Hepatocyte (in vitro differentiated cells): ENCODE measurements at regions not wholly inside any gene's neighbourhood (a gene's known extent, or its start where the extent isn't known, plus 50 kb on each side); places are given as distances from the start of the nearest gene placed in this dataset.

Experiments
- CTCF ChIP-seq: fragments of 200-600 bp; sonication (generic); IDR thresholded peaks from 2 replicates; pipeline ENCODE4 v1.5.1; 2016; ENCODE audit warnings: antibody characterized with exemption, mild to moderate bottlenecking; ENCODE audit not compliant: poor library complexity
- EZH2 ChIP-seq: fragments of 200-600 bp; sonication (generic); IDR thresholded peaks from 2 replicates; pipeline ENCODE4 v1.6.1; 2016; ENCODE audit warnings: antibody characterized with exemption, mild to moderate bottlenecking, borderline replicate concordance

GRCh38 chr15:79601405-79602086, 169.4 kb downstream of the MINAR1 start:
- TF ChIP-seq EZH2 (no peak), CTCF (no peak)
